Neutrophil (primary cell): ENCODE measurements at regions not wholly inside any gene's neighbourhood (a gene's known extent, or its start where the extent isn't known, plus 50 kb on each side); places are given as distances from the start of the nearest gene placed in this dataset.
"Not testable (repeated sequence)": the region's sequence is repeated elsewhere in the genome, so short reads cannot be mapped to it uniquely, and the experiment has no call there.

ENCODE experiments used
- H3K27ac ChIP-seq: fragments of 200-600 bp; sonication (generic); 2 replicates; pipeline ENCODE4 v1.5.1; 2016; ENCODE audit warnings: mild to moderate bottlenecking, moderate library complexity
- H3K27me3 ChIP-seq: fragments of 200-600 bp; sonication (generic); 2 replicates; pipeline ENCODE4 v1.6.0; 2016; ENCODE audit warnings: mild to moderate bottlenecking
- H3K36me3 ChIP-seq: fragments of 200-600 bp; sonication (generic); 2 replicates; pipeline ENCODE4 v1.5.1; 2017
- H3K4me1 ChIP-seq, 2 experiments: fragments of 200-600 bp in 1 of 2; sonication (generic) in 1 of 2; 1 replicate in 1 of 2; 2 replicates in 1 of 2; pipeline versions ENCODE4 v1.5.1 to v1.6.1; 2013 to 2016; ENCODE audit warnings: low read depth in 1 of 2, low read length in 1 of 2, mild to moderate bottlenecking in 1 of 2, moderate library complexity in 1 of 2; ENCODE audit not compliant: control insufficient read depth in 1 of 2, insufficient read depth in 1 of 2
- H3K4me3 ChIP-seq, 2 experiments: fragments of 200-600 bp in 1 of 2; sonication (generic) in 1 of 2; 1 replicate in 1 of 2; 2 replicates in 1 of 2; pipeline ENCODE4 v1.5.1; 2013 to 2016; ENCODE audit warnings: low read depth in 1 of 2, low read length in 1 of 2, mild to moderate bottlenecking in 1 of 2, moderate library complexity in 1 of 2
- H3K9me3 ChIP-seq: fragments of 200-600 bp; sonication (generic); 2 replicates; pipeline ENCODE4 v1.5.1; 2016
- TF ChIP-seq, protein P1 (sequence below): fragments of 200-600 bp; sonication (generic); IDR thresholded peaks from 2 replicates; pipeline ENCODE4 v1.5.1; 2016; ENCODE audit warnings: antibody characterized with exemption

GRCh38 chr7:13800694-13801448 lies 188.6 kb downstream of the ETV1 start:
- TF ChIP-seq, protein P1, sequence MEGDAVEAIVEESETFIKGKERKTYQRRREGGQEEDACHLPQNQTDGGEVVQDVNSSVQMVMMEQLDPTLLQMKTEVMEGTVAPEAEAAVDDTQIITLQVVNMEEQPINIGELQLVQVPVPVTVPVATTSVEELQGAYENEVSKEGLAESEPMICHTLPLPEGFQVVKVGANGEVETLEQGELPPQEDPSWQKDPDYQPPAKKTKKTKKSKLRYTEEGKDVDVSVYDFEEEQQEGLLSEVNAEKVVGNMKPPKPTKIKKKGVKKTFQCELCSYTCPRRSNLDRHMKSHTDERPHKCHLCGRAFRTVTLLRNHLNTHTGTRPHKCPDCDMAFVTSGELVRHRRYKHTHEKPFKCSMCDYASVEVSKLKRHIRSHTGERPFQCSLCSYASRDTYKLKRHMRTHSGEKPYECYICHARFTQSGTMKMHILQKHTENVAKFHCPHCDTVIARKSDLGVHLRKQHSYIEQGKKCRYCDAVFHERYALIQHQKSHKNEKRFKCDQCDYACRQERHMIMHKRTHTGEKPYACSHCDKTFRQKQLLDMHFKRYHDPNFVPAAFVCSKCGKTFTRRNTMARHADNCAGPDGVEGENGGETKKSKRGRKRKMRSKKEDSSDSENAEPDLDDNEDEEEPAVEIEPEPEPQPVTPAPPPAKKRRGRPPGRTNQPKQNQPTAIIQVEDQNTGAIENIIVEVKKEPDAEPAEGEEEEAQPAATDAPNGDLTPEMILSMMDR, result no peak
- no peaks in the 10 kb centered on the region for H3K4me1 ChIP-seq
- no peak overlapping the region for H3K27ac ChIP-seq

GRCh38 chr7:13801669-13802068 lies 187.8 kb downstream of the ETV1 start:
- H3K27ac ChIP-seq, result no peak overlapping the region
- H3K4me3 ChIP-seq, result no peak overlapping the region
- TF ChIP-seq, protein P1, result no peak
- H3K27me3 ChIP-seq, result no peaks in the 10 kb centered on the region
- H3K4me1 ChIP-seq, result no peaks in the 10 kb centered on the region
- H3K36me3 ChIP-seq, result no peaks in the 10 kb centered on the region
- H3K9me3 ChIP-seq, result no peaks in the 10 kb centered on the region

More at GRCh38 chr7:13800694-13801448, 188.6 kb downstream of the ETV1 start:
- H3K36me3 ChIP-seq, result no peaks in the 10 kb centered on the region
- H3K4me3 ChIP-seq, result no peak overlapping the region
- no peaks in the 10 kb centered on the region for H3K9me3 ChIP-seq
- H3K27me3 ChIP-seq, result no peaks in the 10 kb centered on the region

DNA sequence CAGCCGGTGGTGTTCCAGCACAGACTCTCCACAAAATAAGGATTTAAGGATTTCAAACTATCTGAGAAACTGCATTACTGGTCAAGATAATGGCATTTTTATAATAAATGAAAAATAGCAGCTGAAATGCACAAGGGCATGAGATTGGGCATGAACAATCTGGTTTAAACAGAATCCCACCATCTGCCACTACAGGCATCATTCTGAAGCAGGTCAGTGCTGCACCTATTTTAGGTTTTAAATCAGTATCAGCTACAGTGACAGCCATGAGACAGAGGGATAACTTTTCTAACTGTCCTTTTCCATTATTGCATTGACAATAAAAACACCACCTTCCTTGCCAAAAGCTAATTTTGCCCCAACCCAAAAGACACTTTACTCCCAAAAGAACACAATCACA lies 186.8 kb downstream of the ETV1 start:
- H3K4me3 ChIP-seq, result no peak overlapping the region
- H3K27me3 ChIP-seq, result no peaks in the 10 kb centered on the region
- H3K9me3 ChIP-seq, result no peaks in the 10 kb centered on the region
- H3K36me3 ChIP-seq, result no peaks in the 10 kb centered on the region
- no peaks in the 10 kb centered on the region for H3K4me1 ChIP-seq
- no peak overlapping the region for H3K27ac ChIP-seq
- TF ChIP-seq, protein P1, result no peak

DNA sequence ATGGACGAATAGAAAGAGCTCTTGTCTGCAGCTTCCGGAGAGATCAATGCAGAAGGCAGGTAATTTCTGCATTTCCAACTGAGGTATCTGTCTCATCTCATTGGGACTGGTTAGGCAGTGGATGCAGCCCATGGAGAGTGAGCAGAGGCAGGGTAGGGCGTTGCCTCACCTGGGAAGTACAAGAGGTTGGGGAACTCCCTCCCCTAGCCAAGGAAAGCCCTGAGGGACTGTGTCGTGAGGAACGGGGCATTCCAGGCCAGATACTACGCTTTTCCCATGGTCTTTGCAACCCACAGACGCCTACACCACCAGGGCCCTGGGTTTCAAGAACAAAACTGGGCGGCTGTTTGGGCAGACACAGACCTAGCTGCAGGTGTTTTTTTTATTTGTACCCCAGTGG lies 186.3 kb downstream of the ETV1 start:
- no peaks in the 10 kb centered on the region for H3K36me3 ChIP-seq
- H3K9me3 ChIP-seq, result no peaks in the 10 kb centered on the region
- no peak overlapping the region for H3K4me3 ChIP-seq
- H3K4me1 ChIP-seq, result no peaks in the 10 kb centered on the region
- H3K27ac ChIP-seq, result no peak overlapping the region
- no peaks in the 10 kb centered on the region for H3K27me3 ChIP-seq
- TF ChIP-seq, protein P1, result no peak

DNA sequence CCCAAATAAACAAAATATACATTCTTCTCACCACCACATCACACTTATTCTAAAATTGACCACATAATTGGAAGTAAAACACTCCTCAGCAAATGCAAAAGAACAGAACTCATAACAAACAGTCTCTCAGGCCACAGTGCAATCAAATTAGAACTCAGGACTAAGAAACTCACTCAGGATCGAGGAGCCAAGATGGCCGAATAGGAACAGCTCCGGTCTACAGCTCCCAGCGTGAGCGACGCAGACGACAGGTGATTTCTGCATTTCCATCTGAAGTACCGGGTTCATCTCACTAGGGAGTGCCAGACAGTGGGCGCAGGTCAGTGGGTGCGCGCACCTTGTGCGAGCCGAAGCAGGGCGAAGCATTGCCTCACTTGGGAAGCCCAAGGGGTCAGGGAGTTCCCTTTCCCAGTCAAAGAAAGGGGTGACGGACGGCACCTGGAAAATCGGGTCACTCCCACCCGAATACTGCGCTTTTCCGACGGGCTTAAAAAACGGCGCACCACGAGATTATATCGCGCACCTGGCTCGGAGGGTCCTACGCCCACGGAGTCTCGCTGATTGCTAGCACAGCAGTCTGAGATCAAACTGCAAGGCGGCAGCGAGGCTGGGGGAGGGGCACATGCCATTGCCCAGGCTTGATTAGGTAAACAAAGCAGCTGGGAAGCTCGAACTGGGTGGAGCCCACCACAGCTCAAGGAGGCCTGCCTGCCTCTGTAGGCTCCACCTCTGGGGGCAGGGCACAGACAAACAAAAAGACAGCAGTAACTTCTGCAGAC lies 183.2 kb downstream of the ETV1 start:
- not testable (repeated sequence) for H3K27ac ChIP-seq, H3K27me3 ChIP-seq, H3K4me1 ChIP-seq, H3K4me3 ChIP-seq, H3K36me3 ChIP-seq, H3K9me3 ChIP-seq

- not testable (repeated sequence) for H3K4me3 ChIP-seq, H3K27ac ChIP-seq, H3K36me3 ChIP-seq
These were observed 172.2 kb downstream of the ETV1 start for GRCh38 chr7:13817230-13817629.

More at GRCh38 chr7:13817230-13817629, 172.2 kb downstream of the ETV1 start:
- H3K4me1 ChIP-seq, H3K9me3 ChIP-seq, H3K27me3 ChIP-seq: not testable (repeated sequence)
